Neural cell (in vitro differentiated cells): ENCODE measurements at regions not wholly inside any gene's neighbourhood (a gene's known extent, or its start where the extent isn't known, plus 50 kb on each side); places are given as distances from the start of the nearest gene placed in this dataset.

Source experiments
- CTCF ChIP-seq: fragments of 450-650 bp; IDR thresholded peaks from 2 replicates; pipeline ENCODE4 v1.5.1; 2014; ENCODE audit warnings: antibody characterized with exemption, mild to moderate bottlenecking, moderate library complexity; ENCODE audit not compliant: poor library complexity, severe bottlenecking
- EP300 ChIP-seq: fragments of 450-650 bp; conservative IDR thresholded peaks from 2 replicates; pipeline ENCODE4 v1.6.1; 2014; ENCODE audit warnings: antibody characterized with exemption, mild to moderate bottlenecking, moderate library complexity; ENCODE audit not compliant: poor library complexity, severe bottlenecking
- EZH2 ChIP-seq: fragments of 200-600, 300-800 bp; shearing (Covaris generic), sonication (generic); IDR thresholded peaks from 2 replicates; pipeline ENCODE4 v1.6.1; 2014; ENCODE audit warnings: antibody characterized with exemption, low read length, borderline replicate concordance, mild to moderate bottlenecking; ENCODE audit not compliant: insufficient read depth, poor library complexity, severe bottlenecking
- POLR2AphosphoS5 ChIP-seq: IDR thresholded peaks from 2 replicates; pipeline ENCODE4 v1.6.1; 2012

- TF ChIP-seq EZH2 (no peak), EP300 (no peak), POLR2AphosphoS5 (no peak), CTCF (no peak)
Measured at GRCh38 chr10:106487726-106488125, 676.8 kb downstream of the SORCS1 start.
